ENCODE measurements at regions not wholly inside any gene's neighbourhood (a gene's known extent, or its start where the extent isn't known, plus 50 kb on each side); places are given as distances from the start of the nearest gene placed in this dataset.

DNA sequence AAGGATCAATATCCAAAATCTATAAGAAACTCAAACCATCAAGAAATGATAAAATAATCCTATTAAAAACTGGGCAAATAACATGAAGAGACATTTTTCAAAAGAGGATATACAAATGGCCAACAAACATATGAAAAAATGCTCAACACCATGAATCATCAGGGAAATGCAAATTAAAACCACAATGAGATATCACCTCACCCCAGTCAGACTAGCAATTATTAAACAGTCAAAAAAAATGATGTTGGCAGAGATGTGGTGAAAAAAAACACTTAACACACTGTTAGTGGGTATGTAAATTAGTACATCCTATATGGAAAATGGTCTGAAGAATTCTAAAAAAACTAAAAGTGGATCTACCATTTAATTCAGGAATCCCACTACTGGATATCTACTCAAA lies 379.0 kb upstream of the SOX9 start:
- H2AFZ ChIP-seq (ENCODE audit: insufficient read depth, low read depth, low read length, poor library complexity, severe bottlenecking): no peak overlapping the region
- H3K27ac Mint-ChIP-seq: no peak overlapping the region
- intact Hi-C loops (cut with micrococcal nuclease): no loop called here

GRCh38 chr17:71748872-71749271 lies 371.9 kb upstream of the SOX9 start:
- no peak overlapping the region for H3K4me2 ChIP-seq (replicated peaks; ENCODE audit: low read depth, low read length, poor library complexity, severe bottlenecking)
- no peaks in the 10 kb centered on the region for H3K36me3 ChIP-seq (replicated peaks in 1 of 2; ENCODE audit: control extremely low read depth in 1 of 2, control insufficient read depth in 1 of 2, extremely low read depth in 1 of 2, insufficient read depth in 2 of 2, low read length in 1 of 2)
- H3K9me3 Mint-ChIP-seq (ENCODE audit: insufficient read depth): peaks cover 2% of the 10 kb centered on the region

More for the DNA sequence above, 379.0 kb upstream of the SOX9 start:
- Histone ChIP-seq H4K20me1 (ENCODE audit: control insufficient read depth, insufficient read depth, low read length, poor library complexity, severe bottlenecking) (no peaks in the 10 kb centered on the region), H3K9me3 (ENCODE audit: control extremely low read depth in 1 of 3, control insufficient read depth in 2 of 3, insufficient read depth in 1 of 3, low read length in 2 of 3) (no peaks in the 10 kb centered on the region), H3K36me3 (replicated peaks in 1 of 2; ENCODE audit: control extremely low read depth in 1 of 2, control insufficient read depth in 1 of 2, extremely low read depth in 1 of 2, insufficient read depth in 2 of 2, low read length in 1 of 2) (no peaks in the 10 kb centered on the region), H3K4me1 (ENCODE audit: control insufficient read depth in 2 of 2, insufficient read depth in 2 of 2, low read length in 2 of 2) (no peaks in the 10 kb centered on the region), H3K27ac (ENCODE audit: low read length in 2 of 2) (no peak overlapping the region), H3K4me2 (replicated peaks; ENCODE audit: low read depth, low read length, poor library complexity, severe bottlenecking) (no peak overlapping the region), H3K4me3 (ENCODE audit: control extremely low read depth in 1 of 5, extremely low read depth in 1 of 5, insufficient read depth in 1 of 5, low read depth in 2 of 5, low read length in 4 of 5) (no peak overlapping the region), H3K79me2 (ENCODE audit: control insufficient read depth, insufficient read depth, low read length) (no peaks in the 10 kb centered on the region), H3K9ac (ENCODE audit: low read length) (no peak overlapping the region), H3K27me3 (replicated peaks in 1 of 4; ENCODE audit: control extremely low read depth in 1 of 4, control insufficient read depth in 3 of 4, insufficient read depth in 4 of 4, low read length in 3 of 4) (no peaks in the 10 kb centered on the region)
- no peaks in the 10 kb centered on the region for H3K4me1 Mint-ChIP-seq
- POLR2A ChIA-PET: no interaction called here
- H3K4me3 Mint-ChIP-seq: no peak overlapping the region
- no peak for TF ChIP-seq CTCF (IDR thresholded peaks at IDR 0.05)
- no peak for TF ChIP-seq EZH2 (IDR thresholded peaks at IDR 0.05; ENCODE audit: borderline replicate concordance, insufficient read depth, low read depth, low read length, poor library complexity, severe bottlenecking)
- CTCF ChIA-PET: no interaction called here
- H3K9me3 Mint-ChIP-seq (ENCODE audit: insufficient read depth): peaks cover under 1% of the 10 kb centered on the region
- H3K27me3 Mint-ChIP-seq: no peaks in the 10 kb centered on the region
- ATAC-seq (ENCODE audit: low read depth) (no peak), DNase-seq (no peak)

More at GRCh38 chr17:71748872-71749271, 371.9 kb upstream of the SOX9 start:
- POLR2A ChIA-PET: no interaction called here
- no peak overlapping the region for H3K4me3 Mint-ChIP-seq
- Histone ChIP-seq H2AFZ (ENCODE audit: insufficient read depth, low read depth, low read length, poor library complexity, severe bottlenecking) (no peak overlapping the region), H3K27ac (ENCODE audit: low read length in 2 of 2) (no peak overlapping the region), H3K4me1 (ENCODE audit: control insufficient read depth in 2 of 2, insufficient read depth in 2 of 2, low read length in 2 of 2) (no peaks in the 10 kb centered on the region), H3K4me3 (ENCODE audit: control extremely low read depth in 1 of 5, extremely low read depth in 1 of 5, insufficient read depth in 1 of 5, low read depth in 2 of 5, low read length in 4 of 5) (no peak overlapping the region), H3K9me3 (ENCODE audit: control extremely low read depth in 1 of 3, control insufficient read depth in 2 of 3, insufficient read depth in 1 of 3, low read length in 2 of 3) (peaks cover 0 to 3% (median 0%) of the 10 kb centered on the region in 3 donors), H3K79me2 (ENCODE audit: control insufficient read depth, insufficient read depth, low read length) (no peaks in the 10 kb centered on the region), H3K27me3 (replicated peaks in 1 of 4; ENCODE audit: control extremely low read depth in 1 of 4, control insufficient read depth in 3 of 4, insufficient read depth in 4 of 4, low read length in 3 of 4) (no peaks in the 10 kb centered on the region), H4K20me1 (ENCODE audit: control insufficient read depth, insufficient read depth, low read length, poor library complexity, severe bottlenecking) (no peaks in the 10 kb centered on the region), H3K9ac (ENCODE audit: low read length) (no peak overlapping the region)
- DNase-seq (no peak), ATAC-seq (ENCODE audit: low read depth) (no peak)
- CTCF ChIA-PET: no interaction called here
- no peak for TF ChIP-seq EZH2 (IDR thresholded peaks at IDR 0.05; ENCODE audit: borderline replicate concordance, insufficient read depth, low read depth, low read length, poor library complexity, severe bottlenecking)
- H3K27ac Mint-ChIP-seq: no peak overlapping the region
- H3K27me3 Mint-ChIP-seq: no peaks in the 10 kb centered on the region
- intact Hi-C loops (cut with micrococcal nuclease): no loop called here
- H3K4me1 Mint-ChIP-seq: no peaks in the 10 kb centered on the region

All from B cell (primary cell).